GM18508 (cell line): ENCODE measurements at regions not wholly inside any gene's neighbourhood (a gene's known extent, or its start where the extent isn't known, plus 50 kb on each side); places are given as distances from the start of the nearest gene placed in this dataset.

Source experiments
- ATAC-seq: cut with Tn5 transposase; IDR thresholded peaks from one replicate; pipeline ENCODE4 v1.9.1; 2021; ENCODE audit warnings: moderate number of reproducible peaks; ENCODE audit not compliant: insufficient read depth, unreplicated experiment

GRCh38 chr2:149989447-149990063 is 402.0 kb upstream of the MMADHC start:
- no peak for ATAC-seq

- no peak for ATAC-seq
Observed at GRCh38 chr2:149988361-149988760, 400.8 kb upstream of the MMADHC start.

- no peak for ATAC-seq
Observed at GRCh38 chr2:149986861-149987260, 399.3 kb upstream of the MMADHC start.

- ATAC-seq = no peak
Observed at GRCh38 chr2:149984311-149984710, 396.7 kb upstream of the MMADHC start.

- ATAC-seq = no peak
Observed at GRCh38 chr2:149972066-149972465, 384.5 kb upstream of the MMADHC start.

GRCh38 chr2:149954981-149955600 is 367.5 kb upstream of the MMADHC start:
- ATAC-seq = no peak

GRCh38 chr2:149953627-149954026 is 366.1 kb upstream of the MMADHC start:
- ATAC-seq = no peak

GRCh38 chr2:149931486-149931885 is 343.9 kb upstream of the MMADHC start:
- ATAC-seq = no peak

- ATAC-seq = no peak
Observed at GRCh38 chr2:149928011-149928410, 340.4 kb upstream of the MMADHC start.

- ATAC-seq = no peak
Observed at GRCh38 chr2:149926149-149926548, 338.6 kb upstream of the MMADHC start.

GRCh38 chr2:149924549-149925213 is 337.1 kb upstream of the MMADHC start:
- ATAC-seq = no peak

GRCh38 chr2:149924028-149924427 is 336.5 kb upstream of the MMADHC start:
- ATAC-seq = no peak

- ATAC-seq = no peak
Observed at GRCh38 chr2:149921911-149922616, 334.5 kb upstream of the MMADHC start.

GRCh38 chr2:149920389-149920788 is 332.8 kb upstream of the MMADHC start:
- no peak for ATAC-seq

GRCh38 chr2:149915151-149915550 is 327.6 kb upstream of the MMADHC start:
- ATAC-seq = no peak

- no peak for ATAC-seq
Observed at GRCh38 chr2:149908726-149909683, 321.4 kb upstream of the MMADHC start.

GRCh38 chr2:149906886-149907285 is 319.3 kb upstream of the MMADHC start:
- ATAC-seq = no peak

- no peak for ATAC-seq
Observed at GRCh38 chr2:149904352-149905175, 317.0 kb upstream of the MMADHC start.

- ATAC-seq = no peak
Observed at GRCh38 chr2:149903626-149904025, 316.1 kb upstream of the MMADHC start.
